Inflammatory macrophage (primary cell): ENCODE measurements at regions not wholly inside any gene's neighbourhood (a gene's known extent, or its start where the extent isn't known, plus 50 kb on each side); places are given as distances from the start of the nearest gene placed in this dataset.
"Not testable (repeated sequence)": the region's sequence is repeated elsewhere in the genome, so short reads cannot be mapped to it uniquely, and the experiment has no call there.

Source experiments
- DNase-seq, 2 donors: peaks; one replicate each; pipeline ENCODE4 v3.0.0-alpha.2; 2020 to 2022

- DNase-seq: no peak
Observed at GRCh38 chr7:113030489-113030888, 56.1 kb downstream of the GPR85 start.

- no peak for DNase-seq
Observed at GRCh38 chr7:113026941-113027340, 59.7 kb downstream of the GPR85 start.

DNA sequence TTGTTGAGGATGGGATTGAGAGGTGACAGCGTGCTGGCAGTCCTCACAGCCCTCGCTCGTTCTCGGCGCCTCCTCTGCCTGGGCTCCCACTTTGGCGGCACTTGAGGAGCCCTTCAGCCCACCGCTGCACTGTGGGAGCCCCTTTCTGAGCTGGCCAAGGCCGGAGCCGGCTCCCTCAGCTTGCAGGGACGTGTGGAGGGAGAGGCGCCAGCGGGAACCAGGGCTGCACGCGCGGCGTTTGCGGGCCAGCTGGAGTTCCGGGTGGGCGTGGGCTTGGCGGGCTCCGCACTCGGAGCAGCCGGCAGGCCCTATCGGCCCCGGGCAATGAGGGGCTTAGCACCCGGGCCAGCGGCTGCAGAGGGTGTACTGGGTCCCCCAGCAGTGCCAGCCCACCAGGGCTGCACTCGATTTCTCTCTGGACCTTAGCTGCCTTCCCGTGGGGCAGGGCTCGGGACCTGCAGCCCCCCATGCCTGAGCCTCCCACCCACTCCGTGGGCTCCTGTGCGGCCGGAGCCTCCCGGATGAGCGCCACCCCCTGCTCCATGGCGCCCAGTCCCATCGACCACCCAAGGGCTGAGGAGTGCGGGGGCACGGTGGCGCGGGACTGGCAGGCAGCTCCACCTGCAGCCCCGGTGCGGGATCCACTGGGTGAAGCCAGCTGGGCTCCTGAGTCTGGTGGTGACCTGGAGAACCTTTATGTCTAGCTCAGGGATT, 69.3 kb downstream of the GPR85 start:
- DNase-seq: not testable (repeated sequence)

DNA sequence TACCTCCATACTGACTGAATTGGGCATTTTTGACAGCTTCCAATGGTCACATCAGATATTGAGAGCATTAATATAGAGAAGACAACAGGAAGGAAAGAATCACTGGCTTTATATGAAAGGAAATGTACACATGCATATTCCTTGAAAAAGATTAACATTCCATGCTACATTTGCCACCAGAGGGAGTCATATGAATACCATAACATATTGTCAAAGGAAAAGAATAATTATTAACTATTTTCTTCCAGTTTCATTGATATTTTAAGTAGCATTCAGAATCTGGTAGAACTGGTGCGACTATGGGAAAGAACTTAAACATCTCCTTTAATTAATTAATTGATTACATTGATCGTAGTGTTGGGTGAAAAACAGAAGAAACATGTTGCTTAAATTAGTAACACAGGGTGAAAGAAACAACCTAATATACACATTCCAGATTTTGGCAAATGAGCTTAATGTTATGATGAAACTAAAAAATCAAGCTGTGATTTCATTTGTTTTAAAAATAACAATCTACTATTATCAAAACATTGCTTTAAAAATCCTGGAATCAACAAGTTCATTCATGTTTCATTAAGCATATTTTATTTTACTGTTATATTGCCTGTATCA, 71.5 kb downstream of the GPR85 start:
- peak in 1 of 2 donors; percentile 55 for DNase-seq

DNA sequence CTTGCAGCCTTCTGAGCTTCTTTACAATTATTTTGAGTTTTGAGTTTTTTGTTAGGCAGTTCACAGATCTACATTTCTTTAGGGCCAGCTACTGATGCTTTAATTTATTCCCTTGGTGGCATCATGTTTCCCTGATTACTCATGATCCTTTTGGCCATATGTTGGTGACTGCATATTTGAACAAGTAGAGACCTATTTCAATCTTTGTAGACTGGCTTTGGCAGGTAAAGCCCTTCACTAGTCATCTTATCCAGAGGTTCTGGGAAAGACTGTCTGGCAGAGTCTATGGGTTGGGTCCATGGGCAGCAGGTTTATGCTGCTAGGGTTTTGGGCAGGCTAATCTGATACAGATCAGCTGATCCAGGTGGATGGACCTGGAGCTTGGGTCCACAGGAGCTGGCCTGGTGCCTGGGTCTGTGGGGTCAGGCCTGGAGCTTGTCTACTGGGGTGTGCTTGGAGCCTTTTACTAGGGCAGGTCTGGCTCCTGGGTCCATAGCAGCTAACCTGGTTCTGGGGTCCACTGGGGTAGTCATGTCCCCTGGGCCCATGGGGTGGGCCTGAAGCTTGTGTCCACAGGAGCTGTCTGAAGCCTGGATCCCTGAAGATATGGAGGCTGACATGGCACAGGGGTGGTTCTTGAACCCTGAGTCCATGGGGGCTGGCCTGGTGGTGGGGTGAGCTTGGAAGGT, 72.7 kb downstream of the GPR85 start:
- DNase-seq: no peak

GRCh38 chr7:113012862-113013261, 73.8 kb downstream of the GPR85 start:
- not testable (repeated sequence) for DNase-seq

- no peak for DNase-seq
Observed at GRCh38 chr7:113010377-113010776, 76.2 kb downstream of the GPR85 start.

- no peak for DNase-seq
Observed at GRCh38 chr7:113008755-113009154, 77.9 kb downstream of the GPR85 start.

DNA sequence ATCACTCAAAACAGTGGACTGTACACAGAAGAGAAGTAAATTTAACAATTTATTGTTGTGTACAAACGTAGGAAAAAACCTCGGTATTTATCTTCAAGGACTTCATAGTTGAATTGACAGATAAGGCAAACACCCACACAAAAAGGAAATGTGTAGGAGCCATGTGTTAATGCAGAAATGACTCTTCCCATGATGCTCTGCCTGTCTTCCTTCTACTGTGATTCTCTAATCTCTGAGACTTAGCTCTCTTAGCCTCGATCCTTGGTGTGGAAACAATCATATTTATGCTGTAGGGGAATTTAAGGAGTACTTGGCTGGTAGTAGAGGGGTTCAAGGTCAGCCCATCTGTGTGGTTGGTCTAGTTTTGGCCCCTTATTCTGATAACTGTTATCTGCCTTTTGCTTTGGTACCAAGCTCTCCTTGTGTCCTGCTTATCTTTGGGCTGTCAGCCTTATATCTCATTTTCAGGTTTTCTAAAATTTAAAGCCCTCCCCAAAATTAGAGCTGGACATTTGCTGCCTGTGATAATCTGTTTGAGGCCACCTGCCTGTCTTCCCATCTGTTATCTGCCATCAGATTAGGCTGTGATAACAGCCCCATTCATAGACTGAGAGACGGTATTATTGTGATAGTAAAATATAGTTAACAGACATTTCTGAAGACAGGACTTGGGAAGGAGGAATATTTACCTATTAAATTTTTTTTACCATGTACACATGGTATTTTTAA, 81.7 kb downstream of the GPR85 start:
- no peak for DNase-seq

- no peak for DNase-seq
Observed at GRCh38 chr7:113000316-113001020, 86.2 kb downstream of the GPR85 start.

GRCh38 chr7:112997831-112998230, 88.8 kb downstream of the GPR85 start:
- no peak for DNase-seq

DNA sequence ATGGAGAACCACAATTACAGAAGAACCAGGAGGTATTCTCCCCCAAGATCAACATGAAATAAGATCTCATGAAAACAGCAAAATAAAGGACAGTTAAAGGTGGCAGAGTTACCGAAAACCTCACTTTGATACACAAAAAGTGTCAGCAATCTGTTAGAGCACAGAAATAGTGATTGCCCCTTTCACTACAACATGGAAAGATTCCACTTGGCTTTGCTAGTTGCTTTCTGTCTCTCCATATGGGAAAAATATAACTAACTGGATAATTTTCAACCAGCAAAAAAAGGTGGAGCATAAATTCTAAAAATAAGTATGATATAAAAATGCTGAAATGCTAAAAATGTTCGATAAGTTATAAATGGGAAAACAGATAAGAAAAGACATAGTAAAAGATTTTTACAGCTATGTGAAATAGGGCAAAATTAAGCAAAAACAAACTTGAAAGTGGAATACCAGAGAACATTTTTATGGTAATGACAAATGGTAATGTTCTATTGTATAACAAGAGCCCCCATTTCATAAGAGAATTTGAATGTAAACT, 90.2 kb downstream of the GPR85 start:
- no peak for DNase-seq

GRCh38 chr7:112995059-112995824, 91.4 kb downstream of the GPR85 start:
- DNase-seq: no peak

- DNase-seq: no peak
Observed at GRCh38 chr7:112994656-112995055, 92.0 kb downstream of the GPR85 start.

GRCh38 chr7:112990624-112991023, 96.0 kb downstream of the GPR85 start:
- peak in 1 of 2 donors; percentile 22 for DNase-seq

DNA sequence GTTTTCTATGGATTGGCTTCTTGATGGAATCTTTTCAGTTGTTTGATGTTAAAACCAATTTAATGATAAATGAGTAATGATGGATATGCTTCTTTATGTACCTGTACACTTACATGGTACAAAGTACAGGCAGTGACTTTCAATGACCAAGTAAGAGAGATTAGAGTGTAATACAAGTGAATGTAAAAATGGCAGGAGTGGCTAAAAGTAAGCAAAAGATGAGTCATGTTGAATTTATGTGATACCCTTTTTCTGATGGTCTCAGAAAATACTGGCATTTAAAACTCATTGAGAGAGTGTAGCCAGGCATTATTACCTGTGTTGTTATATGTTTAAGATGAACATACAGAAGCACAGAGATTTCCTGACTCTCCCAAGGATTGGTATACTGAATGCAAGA, 97.1 kb downstream of the GPR85 start:
- DNase-seq: no peak

DNA sequence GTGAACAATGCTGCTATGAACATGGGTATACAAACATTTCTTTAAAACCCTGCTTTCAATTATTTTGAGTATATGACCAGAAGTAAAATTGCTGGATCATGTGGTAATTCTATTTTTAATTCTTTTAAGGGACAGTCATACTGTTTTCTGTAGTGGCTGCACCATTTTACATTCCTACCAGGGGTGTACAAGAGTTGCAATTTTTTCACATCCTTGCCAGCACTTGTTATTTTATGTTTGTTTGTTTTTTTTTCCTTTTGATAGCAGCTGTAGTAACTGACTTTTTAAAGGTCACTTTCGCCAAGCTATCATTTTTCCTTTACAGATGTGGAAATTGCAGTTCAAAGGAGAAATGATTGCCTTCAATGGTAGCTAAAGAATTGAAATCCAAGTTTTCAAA, 99.5 kb downstream of the GPR85 start:
- DNase-seq: no peak

GRCh38 chr7:112986256-112987031, 100.2 kb downstream of the GPR85 start:
- DNase-seq: peak in 1 of 2 donors; percentile 2

DNA sequence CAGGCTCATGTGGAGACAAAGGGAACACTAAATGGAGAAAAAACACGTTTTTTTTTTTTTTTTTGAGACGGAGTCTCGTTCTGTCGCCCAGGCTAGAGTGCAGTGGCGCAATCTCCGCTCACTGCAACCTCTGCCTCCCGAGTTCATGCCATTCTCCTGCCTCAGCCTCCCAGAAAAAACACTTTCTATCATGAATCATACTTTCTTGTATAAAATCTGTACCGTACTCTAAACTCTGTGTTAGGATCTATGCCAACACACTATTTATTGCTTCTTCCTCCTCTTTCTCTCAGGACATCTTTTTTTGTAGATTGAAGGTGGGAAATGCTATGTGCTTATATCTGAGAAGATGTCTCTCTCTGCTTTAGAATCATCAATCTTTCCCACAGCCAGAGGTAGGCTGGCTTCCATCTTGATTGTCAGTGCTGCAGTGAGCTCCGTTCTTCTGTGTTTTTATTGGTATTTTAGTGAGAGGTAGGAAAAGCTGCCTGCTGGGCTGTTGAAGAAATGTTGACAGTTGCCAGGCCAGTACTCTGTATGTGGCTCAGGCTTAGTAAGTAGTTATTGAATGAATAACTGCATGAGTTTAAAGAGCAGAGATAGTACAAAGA, 101.1 kb downstream of the GPR85 start:
- no peak for DNase-seq

DNA sequence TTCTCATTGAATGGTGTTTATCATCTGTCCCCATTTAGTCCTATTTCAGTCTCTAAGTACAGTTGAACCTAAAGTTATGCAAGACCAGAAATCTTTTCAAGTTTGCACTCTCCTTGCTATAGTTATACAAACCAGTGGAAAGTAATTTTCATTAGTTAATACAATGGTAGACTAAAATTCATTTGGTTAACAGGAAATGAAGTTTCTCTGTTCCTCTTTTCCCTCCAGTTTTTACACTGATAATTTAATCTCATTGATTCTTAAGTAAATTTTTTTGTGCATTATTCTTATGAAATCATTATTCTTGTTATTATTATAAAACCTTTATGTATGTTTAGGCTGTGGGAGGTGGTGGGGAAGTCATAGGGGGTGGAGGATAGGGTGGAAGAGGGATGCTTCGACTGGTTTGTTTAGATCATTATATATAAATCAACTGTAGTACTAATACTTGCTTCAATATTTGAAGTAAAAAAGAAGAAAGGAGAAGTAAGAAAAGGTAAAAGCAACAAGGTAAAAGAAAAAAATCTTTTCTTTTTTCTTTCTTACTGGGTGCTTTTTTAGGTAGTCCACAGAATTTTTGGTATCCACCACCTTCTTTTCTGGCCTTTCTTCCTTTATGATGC, 104.1 kb downstream of the GPR85 start:
- DNase-seq: no peak
